Activated T-helper 2 cell treated with anti-CD3 and anti-CD28 coated beads, Interferon-gamma antibody, Interleukin-2, Interleukin-4, amounts not matched to agents 10 μg/mL and 5 μg/mL and 100 μg/mL, durations not matched to agents 14 hours and 24 hours and 36 hours (primary cell): ENCODE measurements at regions not wholly inside any gene's neighbourhood (a gene's known extent, or its start where the extent isn't known, plus 50 kb on each side); places are given as distances from the start of the nearest gene placed in this dataset.

Experiments used
- DNase-seq: peaks from one replicate; pipeline ENCODE4 v3.0.0; 2021; ENCODE audit warnings: low spot score
- H3K27ac Mint-ChIP-seq: one replicate; pipeline ENCODE4 v1.8.0; 2021; ENCODE audit warnings: mixed read lengths
- H3K27me3 Mint-ChIP-seq: one replicate; pipeline ENCODE4 v1.8.0; 2021; ENCODE audit warnings: low read depth, mixed read lengths
- H3K36me3 Mint-ChIP-seq: one replicate; pipeline ENCODE4 v1.8.0; 2021; ENCODE audit warnings: low read depth, mixed read lengths
- H3K4me1 Mint-ChIP-seq: one replicate; pipeline ENCODE4 v1.8.0; 2021; ENCODE audit warnings: low read depth, mixed read lengths
- H3K4me3 Mint-ChIP-seq: one replicate; pipeline ENCODE4 v1.8.0; 2021; ENCODE audit warnings: low read depth, mild to moderate bottlenecking, moderate library complexity, mixed read lengths
- H3K9me3 Mint-ChIP-seq: one replicate; pipeline ENCODE4 v1.8.0; 2021; ENCODE audit warnings: mixed read lengths
- intact Hi-C: fragments of 100-400 bp; cut with micrococcal nuclease; formaldehyde crosslinking; loops from one replicate; pipeline ENCODE4 v1.15.1; 2023

- Mint-ChIP-seq H3K4me3 (no peak overlapping the region), H3K9me3 (no peaks in the 10 kb centered on the region), H3K27me3 (no peaks in the 10 kb centered on the region), H3K4me1 (no peaks in the 10 kb centered on the region), H3K36me3 (no peaks in the 10 kb centered on the region), H3K27ac (no peak overlapping the region)
- DNase-seq: no peak
- intact Hi-C loops: loop anchor here (10.0 kb wide), 1 partner anchor 139 kb away; no protein-coding TSS in a partner anchor
These were observed 189.6 kb upstream of the PIK3C3 start for GRCh38 chr18:41765460-41765859.

GRCh38 chr18:41763361-41763760, 191.7 kb upstream of the PIK3C3 start:
- intact Hi-C loops: loop anchor here (10.0 kb wide), 1 partner anchor 141 kb away; no protein-coding TSS in a partner anchor
- Mint-ChIP-seq H3K27ac (no peak overlapping the region), H3K27me3 (no peaks in the 10 kb centered on the region), H3K4me1 (no peaks in the 10 kb centered on the region), H3K9me3 (no peaks in the 10 kb centered on the region), H3K36me3 (no peaks in the 10 kb centered on the region), H3K4me3 (no peak overlapping the region)
- DNase-seq: no peak

GRCh38 chr18:41761333-41762018, 193.6 kb upstream of the PIK3C3 start:
- DNase-seq: no peak
- Mint-ChIP-seq H3K4me3 (no peak overlapping the region), H3K36me3 (no peaks in the 10 kb centered on the region), H3K9me3 (no peaks in the 10 kb centered on the region), H3K4me1 (no peaks in the 10 kb centered on the region), H3K27ac (no peak overlapping the region), H3K27me3 (no peaks in the 10 kb centered on the region)
- intact Hi-C loops: loop anchor here (10.0 kb wide), 1 partner anchor 143 kb away; no protein-coding TSS in a partner anchor

GRCh38 chr18:41758534-41758933, 196.5 kb upstream of the PIK3C3 start:
- intact Hi-C loops: no loop called here
- H3K4me3 Mint-ChIP-seq: no peak overlapping the region
- H3K27ac Mint-ChIP-seq: no peak overlapping the region
- H3K9me3 Mint-ChIP-seq: no peaks in the 10 kb centered on the region
- no peaks in the 10 kb centered on the region for H3K4me1 Mint-ChIP-seq
- no peaks in the 10 kb centered on the region for H3K36me3 Mint-ChIP-seq
- no peaks in the 10 kb centered on the region for H3K27me3 Mint-ChIP-seq
- DNase-seq: no peak

- no peaks in the 10 kb centered on the region for H3K27me3 Mint-ChIP-seq
- no peaks in the 10 kb centered on the region for H3K9me3 Mint-ChIP-seq
These were observed 198.9 kb upstream of the PIK3C3 start for GRCh38 chr18:41756141-41756540.

DNA sequence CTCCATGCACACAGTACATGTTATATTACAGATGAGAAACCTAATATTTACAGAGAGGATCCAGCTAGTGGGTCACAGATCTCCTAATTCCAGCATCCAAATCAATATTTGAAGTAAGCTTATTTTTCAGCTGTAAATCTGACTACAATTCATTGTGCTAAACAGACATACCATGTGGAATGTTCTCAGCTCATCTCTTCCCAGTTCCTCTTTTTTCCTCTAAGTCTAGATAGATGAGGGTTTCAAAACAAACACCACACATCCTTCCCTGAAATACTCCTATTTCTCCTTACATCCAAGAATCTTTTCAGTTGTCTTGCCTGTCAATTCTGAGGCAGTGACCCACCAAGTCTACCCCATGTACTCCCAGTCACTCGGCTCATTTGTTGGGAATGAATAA, 200.7 kb upstream of the PIK3C3 start:
- H3K4me1 Mint-ChIP-seq: no peaks in the 10 kb centered on the region
- no peaks in the 10 kb centered on the region for H3K27me3 Mint-ChIP-seq
- no peak overlapping the region for H3K4me3 Mint-ChIP-seq
- intact Hi-C loops: no loop called here
- H3K36me3 Mint-ChIP-seq: no peaks in the 10 kb centered on the region
- no peak overlapping the region for H3K27ac Mint-ChIP-seq
- no peaks in the 10 kb centered on the region for H3K9me3 Mint-ChIP-seq
- DNase-seq: no peak

More at GRCh38 chr18:41756141-41756540, 198.9 kb upstream of the PIK3C3 start:
- no peak overlapping the region for H3K27ac Mint-ChIP-seq
- H3K4me3 Mint-ChIP-seq: no peak overlapping the region
- no peaks in the 10 kb centered on the region for H3K4me1 Mint-ChIP-seq
- H3K36me3 Mint-ChIP-seq: no peaks in the 10 kb centered on the region
- intact Hi-C loops: no loop called here
- no peak for DNase-seq

GRCh38 chr18:41753826-41754225, 201.2 kb upstream of the PIK3C3 start:
- no peak for DNase-seq
- Mint-ChIP-seq H3K4me1 (no peaks in the 10 kb centered on the region), H3K9me3 (no peaks in the 10 kb centered on the region), H3K27me3 (no peaks in the 10 kb centered on the region), H3K36me3 (no peaks in the 10 kb centered on the region), H3K27ac (no peak overlapping the region), H3K4me3 (no peak overlapping the region)
- intact Hi-C loops: no loop called here

DNA sequence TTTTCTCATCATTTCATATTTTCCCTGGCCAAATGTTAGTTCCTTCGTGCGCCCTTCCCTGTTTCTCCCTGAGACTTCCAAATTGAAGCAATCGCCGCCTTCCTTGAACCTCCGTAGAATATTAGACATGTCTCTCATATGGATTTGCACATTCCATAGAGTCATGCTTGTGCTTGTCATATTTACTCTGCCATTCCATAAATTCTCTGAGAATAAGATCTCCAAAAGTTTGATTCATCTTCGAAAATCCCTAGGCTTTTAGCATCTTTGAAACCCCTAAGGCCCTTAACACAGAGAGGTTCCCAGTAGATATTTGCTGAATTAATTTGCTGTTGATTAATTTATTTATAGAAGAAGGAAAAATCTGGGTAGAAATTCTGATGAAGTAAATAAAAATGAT, 202.2 kb upstream of the PIK3C3 start:
- H3K4me1 Mint-ChIP-seq: no peaks in the 10 kb centered on the region
- no peaks in the 10 kb centered on the region for H3K9me3 Mint-ChIP-seq
- no peak for DNase-seq
- no peak overlapping the region for H3K27ac Mint-ChIP-seq
- intact Hi-C loops: no loop called here
- H3K27me3 Mint-ChIP-seq: no peaks in the 10 kb centered on the region
- no peak overlapping the region for H3K4me3 Mint-ChIP-seq
- H3K36me3 Mint-ChIP-seq: no peaks in the 10 kb centered on the region

DNA sequence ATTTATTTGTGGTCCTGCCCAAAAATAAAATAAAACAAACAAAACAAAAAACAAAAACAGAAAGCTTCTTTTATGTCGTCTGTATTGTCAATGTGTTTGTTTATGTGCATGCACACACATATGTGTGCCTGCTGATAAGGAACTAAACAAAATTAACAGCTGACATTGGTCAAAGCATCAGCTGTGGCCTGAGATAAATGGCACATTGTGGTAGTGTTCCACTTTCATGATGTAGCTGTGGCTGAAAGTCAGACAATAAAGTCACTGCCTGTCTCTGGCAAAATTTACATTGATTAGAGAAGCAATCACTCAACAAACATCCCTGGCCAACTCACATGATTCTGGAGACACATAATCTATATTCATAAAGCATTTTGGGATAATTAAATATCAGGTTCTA, 203.4 kb upstream of the PIK3C3 start:
- intact Hi-C loops: no loop called here
- Mint-ChIP-seq H3K27me3 (no peaks in the 10 kb centered on the region), H3K36me3 (no peaks in the 10 kb centered on the region), H3K4me3 (no peak overlapping the region), H3K27ac (no peak overlapping the region), H3K9me3 (no peaks in the 10 kb centered on the region), H3K4me1 (no peaks in the 10 kb centered on the region)
- no peak for DNase-seq

DNA sequence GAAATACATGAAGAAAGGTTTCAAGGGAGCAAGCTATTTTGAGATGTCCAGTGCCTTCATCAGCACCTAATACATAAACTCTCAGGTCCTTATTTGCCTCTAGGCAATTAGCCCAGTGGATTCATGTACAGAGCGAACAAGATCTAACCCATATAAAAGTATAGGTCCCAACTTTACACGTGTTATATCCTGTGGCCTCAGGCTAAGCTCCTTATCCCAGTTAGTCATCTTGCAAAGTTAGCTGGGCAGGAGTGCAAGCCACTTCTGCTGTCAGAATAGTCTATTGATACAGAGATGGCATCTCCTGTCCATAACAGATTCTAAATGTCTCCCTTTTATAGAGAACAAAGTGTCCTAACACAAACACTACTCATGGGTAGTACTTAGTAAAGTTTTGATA, 203.9 kb upstream of the PIK3C3 start:
- Mint-ChIP-seq H3K36me3 (no peaks in the 10 kb centered on the region), H3K4me3 (no peak overlapping the region), H3K4me1 (no peaks in the 10 kb centered on the region), H3K9me3 (no peaks in the 10 kb centered on the region), H3K27me3 (no peaks in the 10 kb centered on the region), H3K27ac (no peak overlapping the region)
- DNase-seq: no peak
- intact Hi-C loops: no loop called here

DNA sequence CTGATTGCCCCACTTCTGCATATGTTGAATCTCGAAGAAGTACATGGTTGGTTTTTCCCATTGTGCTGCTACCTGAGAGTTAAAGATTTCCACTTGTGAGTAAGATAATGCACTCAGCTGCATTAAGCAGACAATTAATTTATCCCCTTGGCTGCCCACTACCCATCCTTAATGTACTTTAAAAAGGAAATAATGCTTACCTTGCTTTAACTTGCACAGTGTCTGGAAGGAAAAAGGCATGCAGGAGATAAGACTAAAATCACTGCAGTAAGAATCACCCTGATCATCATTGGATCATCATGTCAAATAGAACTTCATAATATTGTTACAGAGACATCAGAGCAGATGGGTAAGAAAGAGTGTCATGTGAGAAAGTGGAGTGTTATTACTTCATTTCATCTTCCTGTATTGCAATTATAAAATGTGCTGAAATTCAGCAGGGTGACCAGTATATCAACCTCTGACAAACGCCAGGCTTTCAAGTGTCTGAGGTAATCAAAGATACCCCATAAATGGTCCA, 207.3 kb upstream of the PIK3C3 start:
- no peak for DNase-seq
- Mint-ChIP-seq H3K36me3 (no peaks in the 10 kb centered on the region), H3K4me1 (no peaks in the 10 kb centered on the region), H3K27me3 (no peaks in the 10 kb centered on the region), H3K27ac (no peak overlapping the region), H3K9me3 (no peaks in the 10 kb centered on the region), H3K4me3 (no peak overlapping the region)
- intact Hi-C loops: no loop called here

- Mint-ChIP-seq H3K4me3 (no peak overlapping the region), H3K36me3 (no peaks in the 10 kb centered on the region), H3K27me3 (no peaks in the 10 kb centered on the region), H3K4me1 (no peaks in the 10 kb centered on the region), H3K27ac (no peak overlapping the region), H3K9me3 (no peaks in the 10 kb centered on the region)
- intact Hi-C loops: no loop called here
- DNase-seq: no peak
These were observed 209.6 kb upstream of the PIK3C3 start for GRCh38 chr18:41745166-41746049.

DNA sequence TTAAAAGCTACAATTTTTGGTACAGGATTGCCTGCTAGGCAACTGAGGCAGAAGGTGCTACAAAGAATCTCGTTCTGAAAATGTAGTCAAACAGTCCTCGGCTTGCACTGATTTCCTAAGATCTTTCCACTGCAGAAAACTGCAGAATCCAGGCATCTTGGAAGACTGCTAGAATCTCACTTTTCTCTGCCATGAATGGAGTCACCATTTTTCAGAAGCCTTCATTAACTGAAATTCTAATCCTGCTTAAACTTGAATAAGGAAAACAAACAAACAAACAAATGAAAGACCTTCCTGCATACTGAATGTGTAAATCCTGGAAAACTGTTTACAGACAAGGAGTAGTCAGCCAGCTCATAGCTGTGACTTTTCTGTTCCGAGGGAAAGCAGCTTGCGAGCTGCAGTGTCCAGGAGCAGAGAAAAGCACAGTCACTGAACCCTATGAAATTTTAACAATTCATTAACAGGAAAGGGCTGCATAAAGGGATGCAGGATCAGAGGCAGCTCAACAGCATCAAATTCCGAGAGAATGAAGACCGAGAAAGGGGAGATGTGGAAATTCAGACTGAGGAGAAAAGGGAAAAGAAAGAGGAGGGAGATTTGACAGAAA, 210.5 kb upstream of the PIK3C3 start:
- Mint-ChIP-seq H3K4me3 (no peak overlapping the region), H3K36me3 (no peaks in the 10 kb centered on the region), H3K9me3 (no peaks in the 10 kb centered on the region), H3K4me1 (no peaks in the 10 kb centered on the region), H3K27ac (no peak overlapping the region), H3K27me3 (no peaks in the 10 kb centered on the region)
- DNase-seq: no peak
- intact Hi-C loops: no loop called here
